ENCODE measurements at regions not wholly inside any gene's neighbourhood (a gene's known extent, or its start where the extent isn't known, plus 50 kb on each side); places are given as distances from the start of the nearest gene placed in this dataset.

GRCh38 chr7:15920953-15921352 is 234.5 kb upstream of the MEOX2 start:
- no peak overlapping the region for H3K27ac ChIP-seq (ENCODE audit: insufficient read depth, low read length, poor library complexity, severe bottlenecking)
- Mint-ChIP-seq H3K36me3 (no peaks in the 10 kb centered on the region), H3K4me3 (no peak overlapping the region), H3K9me3 (peaks cover 0 to 15% (median 5%) of the 10 kb centered on the region in 7 donors), H3K27me3 (no peaks in the 10 kb centered on the region), H3K4me1 (no peaks in the 10 kb centered on the region), H3K27ac (no peak overlapping the region)
- H3K4me3 ChIP-seq (ENCODE audit: low read depth, low read length) = no peak overlapping the region
- no peak for DNase-seq
- peaks cover 0 to 13% of the 10 kb centered on the region in 2 experiments for H3K9me3 ChIP-seq (ENCODE audit: control insufficient read depth in 2 of 2, low read length in 2 of 2)
- no peak for ATAC-seq (ENCODE audit: low read depth in 2 of 2)
- H3K36me3 ChIP-seq (ENCODE audit: control insufficient read depth, insufficient read depth, low read length) = no peaks in the 10 kb centered on the region
- no peaks in the 10 kb centered on the region for H3K27me3 ChIP-seq (ENCODE audit: control insufficient read depth, insufficient read depth, low read length)
- no peaks in the 10 kb centered on the region for H3K4me1 ChIP-seq (ENCODE audit: control insufficient read depth, insufficient read depth, low read length, poor library complexity, severe bottlenecking)

GRCh38 chr7:15916681-15917380 is 230.3 kb upstream of the MEOX2 start:
- no peak overlapping the region for H3K4me3 ChIP-seq (ENCODE audit: low read depth, low read length)
- no peak for ATAC-seq (ENCODE audit: low read depth in 2 of 2)

DNA sequence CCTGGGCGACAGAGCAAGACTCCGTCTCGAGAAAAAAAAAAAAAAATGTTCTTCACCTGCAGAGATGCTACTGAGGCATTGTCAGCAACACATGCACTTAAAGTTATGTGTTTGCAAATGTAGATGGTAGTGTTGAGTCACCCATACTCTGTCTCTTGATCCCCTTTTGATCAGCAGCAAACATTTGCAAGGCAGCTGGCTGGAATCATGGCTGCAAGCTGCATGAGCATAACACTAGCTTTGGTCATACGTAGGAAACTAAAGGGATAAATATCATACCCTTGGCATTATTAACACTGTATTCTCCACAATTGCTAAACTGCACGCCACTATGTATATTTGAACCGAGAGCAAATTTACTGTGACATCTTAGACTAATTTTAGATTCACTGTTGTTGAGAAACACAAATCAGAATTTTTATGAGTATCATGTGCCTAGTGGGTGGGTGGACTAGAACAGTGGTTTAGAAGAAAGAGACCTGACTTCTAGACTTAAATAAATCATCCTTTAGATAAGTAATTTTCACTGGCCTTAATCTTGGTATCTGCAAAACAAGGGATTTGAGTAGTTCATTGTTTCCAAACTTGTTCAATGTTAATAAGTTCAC is 229.3 kb upstream of the MEOX2 start:
- H3K27ac ChIP-seq (ENCODE audit: insufficient read depth, low read length, poor library complexity, severe bottlenecking) = no peak overlapping the region
- no peak for ATAC-seq (ENCODE audit: low read depth in 2 of 2)
- H3K27ac Mint-ChIP-seq = no peak overlapping the region
- no peak for DNase-seq
- no peaks in the 10 kb centered on the region for H3K36me3 ChIP-seq (ENCODE audit: control insufficient read depth, insufficient read depth, low read length)
- H3K27me3 Mint-ChIP-seq = no peaks in the 10 kb centered on the region
- peaks cover 0 to 8% (median 4%) of the 10 kb centered on the region in 7 donors for H3K9me3 Mint-ChIP-seq
- no peaks in the 10 kb centered on the region for H3K4me1 ChIP-seq (ENCODE audit: control insufficient read depth, insufficient read depth, low read length, poor library complexity, severe bottlenecking)
- H3K4me3 Mint-ChIP-seq = no peak overlapping the region
- no peaks in the 10 kb centered on the region for H3K27me3 ChIP-seq (ENCODE audit: control insufficient read depth, insufficient read depth, low read length)
- no peaks in the 10 kb centered on the region for H3K4me1 Mint-ChIP-seq
- H3K9me3 ChIP-seq (ENCODE audit: control insufficient read depth in 2 of 2, low read length in 2 of 2) = peaks cover 0 to 4% of the 10 kb centered on the region in 2 experiments
- no peaks in the 10 kb centered on the region for H3K36me3 Mint-ChIP-seq
- no peak overlapping the region for H3K4me3 ChIP-seq (ENCODE audit: low read depth, low read length)

More at GRCh38 chr7:15916681-15917380, 230.3 kb upstream of the MEOX2 start:
- Histone ChIP-seq H3K36me3 (ENCODE audit: control insufficient read depth, insufficient read depth, low read length) (no peaks in the 10 kb centered on the region), H3K9me3 (ENCODE audit: control insufficient read depth in 2 of 2, low read length in 2 of 2) (peaks cover 0 to 4% of the 10 kb centered on the region in 2 experiments), H3K27ac (ENCODE audit: insufficient read depth, low read length, poor library complexity, severe bottlenecking) (no peak overlapping the region), H3K27me3 (ENCODE audit: control insufficient read depth, insufficient read depth, low read length) (no peaks in the 10 kb centered on the region), H3K4me1 (ENCODE audit: control insufficient read depth, insufficient read depth, low read length, poor library complexity, severe bottlenecking) (no peaks in the 10 kb centered on the region)
- peaks cover 0 to 8% (median 4%) of the 10 kb centered on the region in 7 donors for H3K9me3 Mint-ChIP-seq
- H3K4me1 Mint-ChIP-seq = no peaks in the 10 kb centered on the region
- H3K36me3 Mint-ChIP-seq = no peaks in the 10 kb centered on the region
- H3K4me3 Mint-ChIP-seq = no peak overlapping the region
- H3K27me3 Mint-ChIP-seq = no peaks in the 10 kb centered on the region
- H3K27ac Mint-ChIP-seq = no peak overlapping the region
- no peak for DNase-seq

- Histone ChIP-seq H3K9me3 (ENCODE audit: control insufficient read depth in 2 of 2, low read length in 2 of 2) (peaks cover 0 to 4% of the 10 kb centered on the region in 2 experiments), H3K27me3 (ENCODE audit: control insufficient read depth, insufficient read depth, low read length) (no peaks in the 10 kb centered on the region), H3K4me1 (ENCODE audit: control insufficient read depth, insufficient read depth, low read length, poor library complexity, severe bottlenecking) (no peaks in the 10 kb centered on the region), H3K27ac (ENCODE audit: insufficient read depth, low read length, poor library complexity, severe bottlenecking) (no peak overlapping the region), H3K36me3 (ENCODE audit: control insufficient read depth, insufficient read depth, low read length) (no peaks in the 10 kb centered on the region), H3K4me3 (ENCODE audit: low read depth, low read length) (no peak overlapping the region)
- DNase-seq = no peak
- H3K27me3 Mint-ChIP-seq = no peaks in the 10 kb centered on the region
- peaks cover 0 to 8% (median 4%) of the 10 kb centered on the region in 7 donors for H3K9me3 Mint-ChIP-seq
- H3K27ac Mint-ChIP-seq = no peak overlapping the region
- H3K4me1 Mint-ChIP-seq = no peaks in the 10 kb centered on the region
- H3K4me3 Mint-ChIP-seq = no peak overlapping the region
- no peak for ATAC-seq (ENCODE audit: low read depth in 2 of 2)
- H3K36me3 Mint-ChIP-seq = no peaks in the 10 kb centered on the region
Measured at GRCh38 chr7:15914611-15915010, 228.1 kb upstream of the MEOX2 start.

DNA sequence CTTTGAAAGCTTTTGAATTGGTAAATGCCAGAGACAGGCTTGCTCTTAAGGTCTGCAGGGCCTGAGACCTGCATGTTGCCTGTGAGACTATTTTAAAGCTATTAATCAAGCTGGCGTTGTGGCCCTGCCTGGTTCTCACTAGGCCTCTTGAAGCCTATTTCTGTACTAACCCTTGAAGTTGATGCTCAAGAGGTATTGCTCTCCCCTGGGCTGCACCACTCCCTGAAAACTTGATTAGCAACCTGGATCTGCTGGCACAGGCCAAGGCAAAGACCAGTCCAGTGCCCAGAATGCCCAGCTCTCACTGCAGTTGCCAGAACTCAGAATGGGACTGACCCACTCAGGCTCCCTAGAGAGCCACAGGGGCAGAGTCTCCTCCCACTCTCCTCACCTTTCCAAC is 220.0 kb upstream of the MEOX2 start:
- ATAC-seq (ENCODE audit: low read depth in 2 of 2) (no peak), DNase-seq (no peak)
- Mint-ChIP-seq H3K27me3 (no peaks in the 10 kb centered on the region), H3K36me3 (no peaks in the 10 kb centered on the region), H3K4me3 (no peak overlapping the region), H3K27ac (no peak overlapping the region), H3K4me1 (no peaks in the 10 kb centered on the region), H3K9me3 (peaks cover 0 to 6% (median 3%) of the 10 kb centered on the region in 7 donors)
- Histone ChIP-seq H3K27me3 (ENCODE audit: control insufficient read depth, insufficient read depth, low read length) (no peaks in the 10 kb centered on the region), H3K9me3 (ENCODE audit: control insufficient read depth in 2 of 2, low read length in 2 of 2) (peaks cover 0 to 4% of the 10 kb centered on the region in 2 experiments), H3K4me3 (ENCODE audit: low read depth, low read length) (no peak overlapping the region), H3K4me1 (ENCODE audit: control insufficient read depth, insufficient read depth, low read length, poor library complexity, severe bottlenecking) (no peaks in the 10 kb centered on the region), H3K27ac (ENCODE audit: insufficient read depth, low read length, poor library complexity, severe bottlenecking) (no peak overlapping the region), H3K36me3 (ENCODE audit: control insufficient read depth, insufficient read depth, low read length) (no peaks in the 10 kb centered on the region)

DNA sequence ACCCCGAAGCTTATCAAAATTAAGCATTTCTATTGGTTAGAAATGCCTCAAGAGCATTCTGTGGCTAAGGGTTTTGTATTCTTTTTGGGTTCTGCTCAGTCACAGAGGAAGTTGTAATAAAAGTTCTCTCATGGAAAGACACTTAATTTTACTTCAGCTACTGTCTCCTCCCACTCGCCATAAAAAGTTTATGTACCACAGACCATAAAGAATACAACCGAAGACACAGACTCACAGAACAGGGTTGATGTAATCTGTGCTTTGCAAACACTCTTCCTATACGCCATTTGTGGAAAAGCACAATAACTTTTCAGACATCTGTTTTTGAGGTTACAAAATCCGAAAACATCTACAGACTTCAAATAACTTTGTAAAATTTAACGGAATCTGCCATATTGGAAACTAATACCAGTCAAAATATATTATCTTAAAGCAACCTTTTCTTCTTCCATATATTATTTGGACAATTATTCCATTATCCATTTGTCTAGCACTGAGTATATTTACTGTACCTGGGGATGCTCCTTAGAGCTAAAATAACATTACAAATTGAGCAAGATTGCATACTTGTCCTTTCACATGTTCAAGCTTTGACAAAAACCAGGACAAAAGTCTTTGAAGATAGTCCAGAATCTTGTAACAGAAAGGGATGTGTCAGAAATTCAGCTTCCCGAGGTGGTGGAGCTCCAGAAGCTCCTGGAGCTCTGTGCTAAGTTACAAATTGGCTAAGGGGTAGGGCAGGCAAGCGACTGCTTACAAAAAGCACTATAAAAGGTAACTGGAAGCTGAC is 219.0 kb upstream of the MEOX2 start:
- Histone ChIP-seq H3K9me3 (ENCODE audit: control insufficient read depth in 2 of 2, low read length in 2 of 2) (peaks cover 0 to 4% of the 10 kb centered on the region in 2 experiments), H3K36me3 (ENCODE audit: control insufficient read depth, insufficient read depth, low read length) (no peaks in the 10 kb centered on the region), H3K27me3 (ENCODE audit: control insufficient read depth, insufficient read depth, low read length) (no peaks in the 10 kb centered on the region), H3K4me1 (ENCODE audit: control insufficient read depth, insufficient read depth, low read length, poor library complexity, severe bottlenecking) (no peaks in the 10 kb centered on the region), H3K4me3 (ENCODE audit: low read depth, low read length) (no peak overlapping the region), H3K27ac (ENCODE audit: insufficient read depth, low read length, poor library complexity, severe bottlenecking) (no peak overlapping the region)
- peaks cover 0 to 6% (median 3%) of the 10 kb centered on the region in 7 donors for H3K9me3 Mint-ChIP-seq
- DNase-seq (no peak), ATAC-seq (ENCODE audit: low read depth in 2 of 2) (no peak)
- no peaks in the 10 kb centered on the region for H3K4me1 Mint-ChIP-seq
- no peaks in the 10 kb centered on the region for H3K36me3 Mint-ChIP-seq
- no peak overlapping the region for H3K4me3 Mint-ChIP-seq
- H3K27me3 Mint-ChIP-seq = no peaks in the 10 kb centered on the region
- no peak overlapping the region for H3K27ac Mint-ChIP-seq

DNA sequence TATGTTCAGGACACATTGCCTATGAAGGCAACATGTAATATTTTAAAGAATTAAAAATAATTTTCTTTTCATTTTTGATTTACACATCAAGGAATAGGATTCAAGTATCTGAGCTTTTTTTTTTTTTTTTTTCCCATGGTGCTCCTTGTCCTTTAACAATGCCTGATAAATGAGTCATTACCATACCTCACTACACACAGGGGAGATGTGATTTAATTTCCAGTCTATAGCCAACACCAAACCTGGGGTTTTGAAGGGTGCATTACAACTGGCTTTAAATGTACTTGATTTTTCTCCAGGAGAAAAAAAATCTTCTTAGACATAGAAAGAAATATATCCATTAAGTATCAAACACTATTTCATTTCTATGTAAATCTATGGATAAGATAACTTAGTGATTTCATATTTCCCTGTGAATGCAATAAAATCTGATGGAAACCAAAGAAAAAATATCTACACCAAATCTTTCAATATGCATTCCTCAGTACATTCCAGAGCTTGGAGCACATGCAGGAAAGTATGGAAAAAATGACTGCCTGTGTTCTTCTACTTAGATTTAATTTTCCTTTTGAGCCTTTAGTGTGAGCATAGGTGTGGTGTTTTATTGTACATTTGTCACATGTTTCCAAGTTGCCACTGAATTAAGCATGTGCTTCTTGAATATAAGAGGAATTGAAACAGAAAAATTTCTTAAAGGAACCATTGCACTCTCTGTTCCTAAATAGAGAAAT is 204.8 kb upstream of the MEOX2 start:
- H3K4me1 ChIP-seq (ENCODE audit: control insufficient read depth, insufficient read depth, low read length, poor library complexity, severe bottlenecking) = no peaks in the 10 kb centered on the region
- H3K36me3 ChIP-seq (ENCODE audit: control insufficient read depth, insufficient read depth, low read length) = no peaks in the 10 kb centered on the region
- ATAC-seq (ENCODE audit: low read depth in 2 of 2) = no peak
- no peak overlapping the region for H3K4me3 Mint-ChIP-seq
- no peaks in the 10 kb centered on the region for H3K4me1 Mint-ChIP-seq
- H3K9me3 Mint-ChIP-seq = peaks cover 0 to 15% (median 8%) of the 10 kb centered on the region in 7 donors
- DNase-seq = no peak
- no peaks in the 10 kb centered on the region for H3K36me3 Mint-ChIP-seq
- peaks cover 3 to 8% of the 10 kb centered on the region in 2 experiments for H3K9me3 ChIP-seq (ENCODE audit: control insufficient read depth in 2 of 2, low read length in 2 of 2)
- H3K27ac ChIP-seq (ENCODE audit: insufficient read depth, low read length, poor library complexity, severe bottlenecking) = no peak overlapping the region
- H3K4me3 ChIP-seq (ENCODE audit: low read depth, low read length) = no peak overlapping the region
- no peak overlapping the region for H3K27ac Mint-ChIP-seq
- no peaks in the 10 kb centered on the region for H3K27me3 ChIP-seq (ENCODE audit: control insufficient read depth, insufficient read depth, low read length)
- H3K27me3 Mint-ChIP-seq = no peaks in the 10 kb centered on the region
